DMS153 treated with DMSO at 0.1 percent for 48 hours (cell line): ENCODE measurements at regions not wholly inside any gene's neighbourhood (a gene's known extent, or its start where the extent isn't known, plus 50 kb on each side); places are given as distances from the start of the nearest gene placed in this dataset.

Experiments used
- DNase-seq: peaks from one replicate; lab custom pipeline; 2025; ENCODE audit not compliant: unreplicated experiment; lab: John Stamatoyannopoulos, UW

DNA sequence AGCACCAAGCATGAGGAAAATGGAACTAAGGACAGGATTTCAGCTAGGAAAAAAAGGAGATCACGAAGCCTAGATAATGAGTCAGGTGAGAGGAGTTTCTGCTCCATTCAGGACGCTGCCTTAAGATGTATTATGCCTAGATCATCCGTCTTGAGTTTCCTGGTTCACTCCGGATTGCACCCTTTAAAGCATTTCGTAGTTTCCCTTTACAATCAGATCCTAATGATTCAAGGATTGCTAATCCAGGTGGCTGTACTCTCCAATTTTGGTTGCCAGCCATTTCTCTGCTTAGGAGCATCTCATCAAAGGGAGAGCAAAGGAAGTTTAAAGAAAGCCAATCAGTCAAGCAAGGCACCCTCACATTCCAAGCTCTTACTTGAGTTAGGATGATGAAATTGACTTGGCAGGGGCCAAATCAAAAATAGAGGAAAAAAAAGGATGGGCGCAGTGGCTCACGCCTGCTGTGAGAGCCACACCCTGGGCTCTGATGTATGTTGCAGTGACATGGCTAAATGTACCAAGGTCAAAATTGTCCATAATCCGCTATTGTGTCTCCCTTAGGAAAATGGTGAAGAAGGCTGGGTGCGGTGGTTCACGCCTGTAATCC, 156.9 kb upstream of the SOD1 start:
- no peak for DNase-seq

- no peak for DNase-seq
Measured at GRCh38 chr21:31501926-31502325, 157.6 kb upstream of the SOD1 start.

DNA sequence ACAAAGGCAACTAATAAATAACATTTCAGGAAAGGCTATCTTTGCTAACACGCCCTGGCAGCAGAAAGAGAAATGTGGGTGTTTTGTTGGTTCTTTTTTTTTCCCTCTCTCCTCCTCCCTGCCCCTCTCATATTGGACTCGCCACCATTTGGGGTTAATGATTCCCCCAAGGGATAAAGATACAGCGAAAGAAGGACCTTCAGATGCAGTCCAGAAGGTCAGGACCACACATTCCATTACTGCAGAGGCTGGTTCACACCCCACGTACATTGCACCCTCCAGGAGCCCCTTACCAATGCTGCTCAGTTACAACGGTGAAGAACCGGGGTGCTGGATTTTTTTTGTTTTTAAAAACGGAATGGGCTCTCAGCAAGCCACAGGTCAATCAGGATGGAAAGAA, 156.9 kb upstream of the TIAM1 start:
- no peak for DNase-seq

- DNase-seq: no peak
Measured at GRCh38 chr21:31500071-31500470, 156.0 kb upstream of the TIAM1 start.

GRCh38 chr21:31498985-31499384, 154.9 kb upstream of the TIAM1 start:
- DNase-seq: no peak

DNA sequence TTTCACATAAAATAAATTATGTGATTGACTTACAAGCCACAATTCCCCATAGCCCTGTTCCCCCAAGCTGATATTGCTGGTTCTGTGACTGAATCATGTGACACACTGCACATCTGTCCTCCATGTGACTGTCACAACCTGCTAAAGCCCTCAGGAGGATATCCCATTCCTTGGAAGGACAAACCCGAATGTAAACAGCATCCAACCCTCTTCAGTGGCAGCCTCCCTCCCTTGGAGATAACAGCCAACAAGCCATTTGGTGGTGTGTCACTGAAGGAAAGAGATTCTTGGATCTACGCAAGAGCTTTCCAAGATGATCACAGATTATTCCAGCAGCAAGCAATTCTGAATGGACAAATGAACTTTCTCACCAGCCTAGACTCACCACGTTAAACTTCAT, 153.9 kb upstream of the TIAM1 start:
- no peak for DNase-seq

DNA sequence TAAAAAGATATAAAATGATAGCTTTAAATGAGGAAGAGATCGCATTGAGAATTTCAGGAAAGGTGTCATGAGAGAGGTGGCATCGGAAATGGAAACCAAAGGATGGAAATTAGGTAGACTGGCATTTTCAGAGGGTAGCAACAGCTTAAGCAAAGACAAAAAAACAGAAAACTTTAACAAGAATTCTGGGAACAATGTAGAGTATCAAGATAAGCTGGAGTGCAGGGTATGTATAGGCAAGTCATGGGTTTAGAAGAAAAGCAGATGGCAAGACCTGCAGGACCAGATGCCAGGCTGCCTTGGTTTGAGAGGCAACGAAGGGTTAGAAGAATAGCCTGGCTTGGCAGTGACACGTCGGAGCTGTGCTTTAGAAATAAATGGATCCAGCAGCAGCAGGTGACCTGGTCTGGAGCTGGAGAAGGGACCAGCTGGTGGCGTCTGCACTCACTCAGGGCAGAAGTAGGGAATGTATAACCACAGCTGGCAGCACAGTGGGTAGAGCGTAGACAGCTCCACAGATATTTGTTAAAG, 149.4 kb upstream of the TIAM1 start:
- no peak for DNase-seq

DNA sequence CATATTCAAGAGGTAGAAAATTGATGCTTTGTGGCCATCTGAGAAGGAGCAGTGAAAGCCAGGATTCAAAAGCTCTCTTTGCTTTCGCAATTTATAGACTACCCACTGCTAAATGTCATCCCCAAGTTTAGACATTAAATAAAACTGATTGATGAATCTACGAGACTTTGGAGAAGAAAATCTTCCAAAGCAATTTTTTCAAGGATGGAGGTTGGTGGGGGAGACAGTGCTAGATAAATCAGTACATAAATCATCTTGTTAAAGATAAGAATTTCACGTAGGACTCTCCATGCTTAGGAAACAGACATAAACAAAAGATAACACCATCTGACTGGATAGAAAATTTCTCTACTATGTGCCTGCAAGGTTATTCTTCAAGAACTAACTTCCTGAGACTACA, 147.6 kb upstream of the TIAM1 start:
- no peak for DNase-seq

- DNase-seq: no peak
Measured at GRCh38 chr21:31490443-31490842, 146.4 kb upstream of the TIAM1 start.

GRCh38 chr21:31489726-31490125, 145.7 kb upstream of the TIAM1 start:
- DNase-seq: no peak

DNA sequence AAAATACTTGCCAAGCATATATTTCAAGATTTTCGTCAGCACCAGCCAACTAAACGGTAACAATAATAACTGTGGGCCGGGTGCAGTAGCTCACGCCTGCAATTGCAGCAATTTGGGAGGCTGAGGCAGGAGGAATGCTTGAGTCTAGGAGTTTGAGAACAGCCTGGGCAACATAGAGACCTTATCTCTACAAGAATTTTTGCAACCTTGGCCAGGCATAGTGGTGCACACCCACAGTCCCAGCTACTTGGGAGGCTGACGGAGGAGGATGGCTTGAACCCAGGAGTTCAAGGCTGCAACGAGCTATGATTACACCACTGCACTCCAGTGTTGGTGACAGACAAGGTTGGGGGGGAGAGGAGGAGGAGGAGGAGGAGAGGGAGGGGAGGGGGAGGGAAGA, 145.0 kb upstream of the TIAM1 start:
- DNase-seq: no peak

DNA sequence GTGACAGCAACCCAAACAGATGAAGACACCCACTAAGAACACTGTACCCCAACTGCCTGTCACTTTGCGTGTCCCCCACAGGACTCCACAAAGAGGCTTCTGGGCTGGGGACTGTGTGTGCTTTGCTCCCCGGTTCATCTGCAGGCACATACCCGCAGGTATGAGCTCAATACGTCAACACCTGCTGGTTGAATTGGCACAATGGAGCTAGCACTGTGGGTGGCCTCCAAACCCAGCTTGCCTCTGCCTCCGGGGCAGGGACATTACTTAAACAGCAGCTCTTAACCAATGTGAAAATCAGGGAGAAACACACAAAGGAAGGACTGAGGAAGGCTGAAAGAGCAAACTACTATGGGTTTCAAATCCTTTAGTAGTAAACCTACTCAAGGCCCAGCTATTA, 140.2 kb upstream of the TIAM1 start:
- no peak for DNase-seq

DNA sequence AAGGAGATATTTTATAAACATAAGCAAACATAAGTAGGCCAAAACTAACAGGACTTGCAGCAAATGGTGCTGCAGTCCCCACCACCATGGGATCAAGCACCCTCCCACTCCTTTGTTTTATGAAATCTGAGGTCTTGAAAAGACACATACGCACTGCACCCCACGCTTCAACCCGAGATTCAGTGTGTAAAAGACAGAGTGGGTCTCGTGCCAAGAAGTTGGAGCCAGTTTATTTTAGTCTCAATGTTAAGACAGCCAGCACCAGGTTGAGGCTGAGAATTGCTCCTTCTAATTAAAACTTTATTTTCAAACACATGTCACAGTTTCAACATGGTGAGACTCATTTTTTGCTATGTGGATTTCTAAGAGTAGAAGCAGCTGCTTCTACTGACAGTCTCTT, 139.1 kb upstream of the TIAM1 start:
- no peak for DNase-seq

- DNase-seq: no peak
Measured at GRCh38 chr21:31482460-31482859, 138.4 kb upstream of the TIAM1 start.

DNA sequence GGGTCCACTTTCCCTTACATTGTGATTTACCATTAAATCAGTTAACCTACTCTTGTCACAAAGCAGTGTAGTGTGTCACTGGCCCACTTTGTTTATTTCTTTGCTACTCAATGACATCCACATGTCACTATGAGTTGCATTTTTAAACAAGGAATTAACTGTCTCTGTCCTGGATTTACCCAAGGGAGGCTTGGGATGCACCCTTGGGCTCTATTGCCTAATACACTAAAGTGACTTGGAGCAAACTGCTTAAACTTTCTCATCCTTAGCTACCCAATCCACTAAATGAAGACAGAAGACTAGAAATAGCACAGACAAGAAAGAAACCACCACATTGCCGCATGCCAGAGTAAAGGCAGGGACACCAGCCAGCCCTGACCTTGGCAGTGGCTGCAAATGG, 136.2 kb upstream of the TIAM1 start:
- DNase-seq: no peak

GRCh38 chr21:31479714-31480113, 135.7 kb upstream of the TIAM1 start:
- no peak for DNase-seq

- DNase-seq: no peak
Measured at GRCh38 chr21:31479222-31479621, 135.2 kb upstream of the TIAM1 start.

- DNase-seq: no peak
Measured at GRCh38 chr21:31476263-31477022, 132.4 kb upstream of the TIAM1 start.

- no peak for DNase-seq
Measured at GRCh38 chr21:31475223-31475622, 131.2 kb upstream of the TIAM1 start.

- DNase-seq: no peak
Measured at GRCh38 chr21:31473685-31474345, 129.8 kb upstream of the TIAM1 start.

- DNase-seq: no peak
Measured at GRCh38 chr21:31471865-31472264, 127.8 kb upstream of the TIAM1 start.
